Breast epithelium (tissue), 4 donors: ENCODE measurements at regions not wholly inside any gene's neighbourhood (a gene's known extent, or its start where the extent isn't known, plus 50 kb on each side); places are given as distances from the start of the nearest gene placed in this dataset.

Source experiments
- DNase-seq, 2 donors: peaks; one replicate each; pipeline ENCODE4 v3.0.0-alpha.2; 2019; ENCODE audit warnings: low spot score in 2 of 2
- H3K27ac ChIP-seq, 2 donors: fragments of 200-600 bp; sonication (generic) in 1 of 2; one replicate each; pipeline ENCODE4 v1.5.1; 2016 to 2019; ENCODE audit warnings: mild to moderate bottlenecking in 1 of 2
- H3K27me3 ChIP-seq, 2 donors: fragments of 200-600 bp; sonication (generic) in 1 of 2; one replicate each; pipeline versions ENCODE4 v1.5.1 to v1.6.0; 2017 to 2019; ENCODE audit warnings: control low read depth in 1 of 2, mild to moderate bottlenecking in 1 of 2
- H3K36me3 ChIP-seq: fragments of 200-600 bp; one replicate; pipeline ENCODE4 v1.5.1; 2019
- H3K4me1 ChIP-seq, 2 donors: fragments of 200-600 bp; sonication (generic); one replicate each; pipeline ENCODE4 v1.5.1; 2016 to 2019; ENCODE audit warnings: control low read depth in 1 of 2
- H3K4me3 ChIP-seq, 3 donors: fragments of 200-600 bp; sonication (generic); 1 replicate in 2 of 3; 2 replicates in 1 of 3; pipeline ENCODE4 v1.5.1; 2016 to 2019; ENCODE audit warnings: mild to moderate bottlenecking in 3 of 3, moderate library complexity in 2 of 3
- H3K9me3 ChIP-seq, 2 donors: fragments of 200-600 bp; sonication (generic) in 1 of 2; one replicate each; pipeline ENCODE4 v1.5.1; 2016 to 2019; ENCODE audit warnings: control low read depth in 1 of 2
- POLR2A ChIP-seq: fragments of 450-650 bp; IDR thresholded peaks from one replicate; pipeline ENCODE4 v1.6.1; 2016; ENCODE audit warnings: antibody characterized with exemption, mild to moderate bottlenecking, moderate library complexity
- POLR2AphosphoS5 ChIP-seq, 3 donors: sonication (generic); formaldehyde crosslinking; IDR thresholded peaks; one replicate each; pipeline ENCODE4 v1.6.1; 2017; ENCODE audit warnings: antibody characterized with exemption in 3 of 3
- intact Hi-C: fragments of 100-400 bp; cut with DNase I; formaldehyde crosslinking; loops from one replicate; pipeline ENCODE4 v1.15.1; 2023; ENCODE audit warnings: low total_unique reads
- TF ChIP-seq, protein P1 (sequence below), 3 donors: fragments of 450-650 bp; IDR thresholded peaks; one replicate each; pipeline ENCODE4 v1.5.1; 2016 to 2017; ENCODE audit warnings: antibody characterized with exemption in 3 of 3, mild to moderate bottlenecking in 3 of 3, moderate library complexity in 3 of 3

DNA sequence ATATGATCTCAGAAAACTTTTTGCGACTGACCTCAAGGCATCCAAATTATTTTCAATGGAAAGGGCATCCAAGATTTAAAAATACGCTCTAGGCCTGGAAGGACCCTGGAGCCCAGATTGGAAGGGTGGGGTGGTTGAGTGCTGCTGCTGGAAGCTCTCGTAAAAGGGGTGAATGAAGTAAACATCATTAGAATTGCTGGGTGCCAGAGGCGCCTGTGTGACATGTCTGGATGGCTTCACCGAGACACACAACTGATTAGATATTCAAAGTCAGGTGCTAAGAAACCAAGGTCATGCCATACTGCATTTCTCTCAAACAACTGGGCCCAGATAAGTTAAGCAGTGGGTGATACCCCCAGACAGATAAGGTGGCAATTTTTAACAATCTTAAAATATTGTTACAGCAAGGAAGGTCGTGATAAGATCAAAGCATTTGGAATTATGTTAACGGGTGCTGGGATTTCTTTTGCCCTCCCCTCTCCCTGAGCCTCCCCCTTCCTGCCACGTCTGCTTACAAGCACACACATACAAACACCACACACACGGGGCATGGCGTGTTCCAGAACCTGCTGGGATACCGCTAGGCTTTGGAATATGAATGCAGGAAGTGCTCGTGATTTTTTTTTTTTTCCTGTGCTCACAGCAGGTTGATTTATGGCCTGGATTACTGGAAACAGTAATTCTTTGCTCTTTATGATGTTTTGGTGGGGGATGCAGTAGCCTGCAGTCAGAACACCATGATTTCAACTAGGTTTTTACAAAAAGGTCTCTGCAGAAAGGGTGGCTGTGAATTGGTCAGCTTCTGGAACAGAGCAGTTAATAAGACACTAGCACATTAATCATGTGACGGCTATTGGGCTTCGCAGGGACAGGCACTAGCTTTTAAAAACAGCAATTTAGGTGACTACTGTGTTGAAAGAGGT lies 551.2 kb downstream of the QKI start:
- no peak overlapping the region for H3K27ac ChIP-seq
- no peaks in the 10 kb centered on the region for H3K9me3 ChIP-seq

DNA sequence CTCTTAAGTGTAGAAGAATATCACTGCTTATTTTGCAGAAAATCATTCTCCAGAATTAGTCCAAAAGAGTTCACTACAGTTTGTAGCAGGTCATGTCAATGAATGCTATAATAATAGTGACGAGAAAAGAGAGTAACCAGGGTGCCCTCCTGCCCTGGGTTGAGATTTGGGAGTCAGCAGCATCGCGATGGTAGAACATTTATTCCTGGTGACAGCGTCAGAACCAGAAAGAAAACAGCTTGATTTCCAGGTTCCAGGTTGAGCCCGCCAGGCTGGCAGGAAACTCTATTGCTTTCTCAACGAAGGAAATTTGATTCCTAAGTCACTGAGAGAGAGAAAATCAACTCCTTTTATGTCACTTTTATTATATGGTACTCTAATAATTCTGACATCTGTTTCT lies 550.3 kb downstream of the QKI start:
- Histone ChIP-seq H3K9me3 (no peaks in the 10 kb centered on the region), H3K27ac (no peak overlapping the region), H3K4me1 (no peaks in the 10 kb centered on the region), H3K27me3 (no peaks in the 10 kb centered on the region), H3K4me3 (no peak overlapping the region), H3K36me3 (no peaks in the 10 kb centered on the region)
- DNase-seq, result no peak
- intact Hi-C loops, result loop anchor here (10.0 kb wide), 2 partner anchors 790 to 1310 kb away; no protein-coding TSS in a partner anchor
- TF ChIP-seq POLR2A (no peak), POLR2AphosphoS5 (IDR thresholded peaks at IDR 0.05) (no peak)
- TF ChIP-seq, protein P1, sequence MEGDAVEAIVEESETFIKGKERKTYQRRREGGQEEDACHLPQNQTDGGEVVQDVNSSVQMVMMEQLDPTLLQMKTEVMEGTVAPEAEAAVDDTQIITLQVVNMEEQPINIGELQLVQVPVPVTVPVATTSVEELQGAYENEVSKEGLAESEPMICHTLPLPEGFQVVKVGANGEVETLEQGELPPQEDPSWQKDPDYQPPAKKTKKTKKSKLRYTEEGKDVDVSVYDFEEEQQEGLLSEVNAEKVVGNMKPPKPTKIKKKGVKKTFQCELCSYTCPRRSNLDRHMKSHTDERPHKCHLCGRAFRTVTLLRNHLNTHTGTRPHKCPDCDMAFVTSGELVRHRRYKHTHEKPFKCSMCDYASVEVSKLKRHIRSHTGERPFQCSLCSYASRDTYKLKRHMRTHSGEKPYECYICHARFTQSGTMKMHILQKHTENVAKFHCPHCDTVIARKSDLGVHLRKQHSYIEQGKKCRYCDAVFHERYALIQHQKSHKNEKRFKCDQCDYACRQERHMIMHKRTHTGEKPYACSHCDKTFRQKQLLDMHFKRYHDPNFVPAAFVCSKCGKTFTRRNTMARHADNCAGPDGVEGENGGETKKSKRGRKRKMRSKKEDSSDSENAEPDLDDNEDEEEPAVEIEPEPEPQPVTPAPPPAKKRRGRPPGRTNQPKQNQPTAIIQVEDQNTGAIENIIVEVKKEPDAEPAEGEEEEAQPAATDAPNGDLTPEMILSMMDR (IDR thresholded peaks at IDR 0.05), result no peak

More for the DNA sequence above, 551.2 kb downstream of the QKI start:
- Histone ChIP-seq H3K27me3 (no peaks in the 10 kb centered on the region), H3K36me3 (no peaks in the 10 kb centered on the region), H3K4me1 (no peaks in the 10 kb centered on the region), H3K4me3 (no peak overlapping the region)
- intact Hi-C loops, result loop anchor here (10.0 kb wide), 2 partner anchors 791 to 1309 kb away; no protein-coding TSS in a partner anchor
- DNase-seq, result no peak
- TF ChIP-seq, protein P1 (IDR thresholded peaks at IDR 0.05), result no peak
- no peak for TF ChIP-seq POLR2A
- TF ChIP-seq POLR2AphosphoS5 (IDR thresholded peaks at IDR 0.05), result no peak

DNA sequence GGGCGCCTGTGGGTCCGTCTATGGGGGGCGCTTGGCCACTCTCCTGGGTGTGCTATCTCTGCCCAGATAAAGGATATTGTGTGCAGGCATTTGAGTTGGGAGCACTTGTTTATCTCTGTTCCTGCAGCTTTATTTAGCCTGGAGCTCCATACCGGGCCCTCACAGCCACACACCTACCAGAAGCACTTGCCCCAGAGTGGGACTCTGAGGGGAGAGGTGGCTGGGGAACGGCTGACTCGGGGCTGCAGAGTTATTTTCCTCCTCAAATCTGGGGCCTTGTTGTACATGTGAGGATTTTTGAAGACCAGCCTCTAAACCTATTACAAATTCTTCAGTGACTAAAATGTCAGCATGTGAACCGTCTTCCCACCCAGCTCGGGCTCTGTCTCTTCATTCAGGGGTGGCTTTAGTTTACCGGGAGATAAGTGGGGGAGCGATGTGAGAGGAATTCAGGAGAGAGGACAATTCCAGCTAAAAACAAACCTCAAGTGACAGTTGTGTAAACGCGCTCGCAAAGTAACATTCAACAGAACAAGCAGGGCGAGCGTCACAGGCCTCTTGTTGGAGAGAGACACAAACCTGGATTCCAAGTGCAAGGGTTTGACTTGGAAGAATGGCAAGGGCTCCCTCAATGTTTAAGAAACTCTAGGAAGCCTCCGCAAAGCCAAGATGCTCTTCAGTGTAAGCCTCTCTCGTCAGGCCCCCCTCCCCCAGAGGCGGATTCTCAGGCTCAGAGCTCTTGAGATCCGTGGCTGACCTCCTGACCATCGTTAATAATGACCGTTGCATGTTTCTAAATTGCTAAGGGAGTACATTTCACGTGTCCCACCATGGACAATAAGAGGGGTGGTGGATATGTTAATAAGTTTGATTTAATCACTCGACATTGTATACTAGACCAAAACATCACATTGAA lies 548.9 kb downstream of the QKI start:
- no peaks in the 10 kb centered on the region for H3K9me3 ChIP-seq
- intact Hi-C loops, result loop anchor here (10.0 kb wide), 2 partner anchors 789 to 1311 kb away; no protein-coding TSS in a partner anchor

DNA sequence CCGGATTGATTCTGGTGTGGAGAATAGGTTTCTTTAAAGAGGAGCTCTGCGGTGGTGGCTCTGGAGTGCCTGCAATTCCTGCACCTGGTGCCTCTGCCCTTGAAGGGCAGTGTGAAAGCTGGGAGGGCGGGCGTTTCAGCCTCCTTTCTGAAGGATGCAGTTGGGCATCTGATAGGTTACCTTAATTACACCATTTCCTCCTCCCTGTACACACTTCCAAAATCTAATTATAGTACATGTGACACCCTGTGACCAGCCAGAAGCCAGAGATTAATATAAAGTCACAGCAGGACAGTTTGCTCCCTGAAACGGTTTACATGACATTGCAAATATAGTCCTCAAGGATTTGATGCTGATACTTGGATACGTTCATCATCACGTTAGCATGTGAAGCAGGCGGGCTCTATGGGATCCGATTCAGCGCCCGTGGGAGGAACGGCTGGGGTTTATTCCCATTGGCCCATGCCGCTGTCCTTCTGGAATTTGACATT lies 548.2 kb downstream of the QKI start:
- H3K27ac ChIP-seq, result no peak overlapping the region
- no peak for TF ChIP-seq POLR2AphosphoS5 (IDR thresholded peaks at IDR 0.05)
- no peak for TF ChIP-seq POLR2A
- TF ChIP-seq, protein P1 (IDR thresholded peaks at IDR 0.05), result no peak
- H3K27me3 ChIP-seq, result no peaks in the 10 kb centered on the region
- H3K4me1 ChIP-seq, result no peaks in the 10 kb centered on the region
- intact Hi-C loops, result loop anchor here (10.0 kb wide), 2 partner anchors 788 to 1312 kb away; no protein-coding TSS in a partner anchor
- no peak overlapping the region for H3K4me3 ChIP-seq
- no peak for DNase-seq
- no peaks in the 10 kb centered on the region for H3K36me3 ChIP-seq
- H3K9me3 ChIP-seq, result no peaks in the 10 kb centered on the region

More for the DNA sequence above, 548.9 kb downstream of the QKI start:
- no peak for DNase-seq
- TF ChIP-seq POLR2AphosphoS5 (IDR thresholded peaks at IDR 0.05) (no peak), POLR2A (no peak)
- TF ChIP-seq, protein P1 (IDR thresholded peaks at IDR 0.05), result no peak
- Histone ChIP-seq H3K4me1 (no peaks in the 10 kb centered on the region), H3K27ac (no peak overlapping the region), H3K4me3 (no peak overlapping the region), H3K36me3 (no peaks in the 10 kb centered on the region), H3K27me3 (no peaks in the 10 kb centered on the region)
